ENCODE measurements at regions not wholly inside any gene's neighbourhood (a gene's known extent, or its start where the extent isn't known, plus 50 kb on each side); places are given as distances from the start of the nearest gene placed in this dataset.

- Mint-ChIP-seq H3K9me3 (peaks cover 8 to 12% of the 10 kb centered on the region in 2 experiments; a peak in 3 of 5 replicates), H3K27me3 (ENCODE audit: low read depth) (no peaks in the 10 kb centered on the region), H3K27ac (peak overlapping the region in 1 of 3 experiments; percentile 48; a peak in 1 of 7 replicates), H3K4me1 (no peaks in the 10 kb centered on the region), H3K4me3 (no peak overlapping the region), H3K36me3 (ENCODE audit: insufficient read depth in 1 of 3, low read depth in 3 of 3) (no peaks in the 10 kb centered on the region; a peak in 1 of 7 replicates)
- H3K18ac ChIP-seq (ENCODE audit: insufficient read length, low read depth, low read length): no peak overlapping the region
- no peaks in the 10 kb centered on the region for H4K20me1 ChIP-seq (ENCODE audit: control insufficient read depth, insufficient read depth, insufficient read length)
- no peak overlapping the region for H2BK20ac ChIP-seq (ENCODE audit: low read depth, low read length, poor library complexity, severe bottlenecking)
- H3T11ph ChIP-seq (ENCODE audit: low read length): no peak overlapping the region
- H3K23ac ChIP-seq (ENCODE audit: insufficient read length, low read depth, low read length): no peak overlapping the region
- no peak for TF ChIP-seq CTCF (conservative IDR thresholded peaks at IDR 0.05)
- H2AFZ ChIP-seq (ENCODE audit: low read length): no peak overlapping the region
- no peak overlapping the region for H4K5ac ChIP-seq (ENCODE audit: insufficient read length, low read depth, low read length)
- no peak overlapping the region for H3K4me2 ChIP-seq (ENCODE audit: insufficient read depth, insufficient read length, low read length)
- no peaks in the 10 kb centered on the region for H3K79me2 ChIP-seq (ENCODE audit: insufficient read depth, low read length)
- H3K56ac ChIP-seq (ENCODE audit: insufficient read length, low read depth, low read length): no peak overlapping the region
- H3K4ac ChIP-seq (ENCODE audit: low read depth, low read length): no peak overlapping the region
- no peak overlapping the region for H4K8ac ChIP-seq (replicated peaks; ENCODE audit: insufficient read length, low read depth, low read length)
- H3K79me1 ChIP-seq (ENCODE audit: insufficient read depth, low read depth, low read length, poor library complexity, severe bottlenecking): no peaks in the 10 kb centered on the region
- no peak overlapping the region for H2AK5ac ChIP-seq (ENCODE audit: insufficient read length, low read length)
- H3K9ac ChIP-seq (ENCODE audit: extremely low read depth, insufficient read length, low read length): no peak overlapping the region
- H3K23me2 ChIP-seq (ENCODE audit: insufficient read length, low read depth, low read length, poor library complexity, severe bottlenecking): no peaks in the 10 kb centered on the region
- WGBS (ENCODE audit: extremely low coverage, insufficient read length, low lambda C conversion rate): no CpG with 5 or more reads among the region's 2 CpGs
- H3K9me3 ChIP-seq (ENCODE audit: control insufficient read depth, low read depth, low read length): no peaks in the 10 kb centered on the region
- DNase-seq: no peak
- H2BK5ac ChIP-seq (ENCODE audit: insufficient read length, low read length): no peak overlapping the region
- H2BK15ac ChIP-seq (ENCODE audit: low read depth, low read length): no peak overlapping the region
- H4K91ac ChIP-seq (ENCODE audit: insufficient read length, low read depth, low read length): no peak overlapping the region
- H3K4me1 ChIP-seq (ENCODE audit: insufficient read depth, low read length): no peaks in the 10 kb centered on the region
- no peak overlapping the region for H3K27ac ChIP-seq (ENCODE audit: insufficient read length, low read depth, low read length)
- no peak overlapping the region for H2BK120ac ChIP-seq (ENCODE audit: low read depth, low read length, poor library complexity, severe bottlenecking)
- H2BK12ac ChIP-seq (ENCODE audit: insufficient read length, low read depth, low read length): no peak overlapping the region
- no peaks in the 10 kb centered on the region for H3K27me3 ChIP-seq (ENCODE audit: insufficient read depth, low read length)
- H3K14ac ChIP-seq (ENCODE audit: insufficient read depth, low read length): no peak overlapping the region
Observed at GRCh38 chr9:118721923-118722322, 647.3 kb downstream of the BRINP1 start.

Measured in H9 (cell line).